GM23248 (cell line): ENCODE measurements at regions not wholly inside any gene's neighbourhood (a gene's known extent, or its start where the extent isn't known, plus 50 kb on each side); places are given as distances from the start of the nearest gene placed in this dataset.

Experiments used
- DNase-seq: peaks from one replicate; pipeline ENCODE4 v3.0.0-alpha.2; 2015
- H2AFZ ChIP-seq: fragments of 200-600 bp; sonication (generic); 2 replicates; pipeline ENCODE4 v1.6.1; 2016; ENCODE audit warnings: antibody characterized with exemption
- H3F3A ChIP-seq: fragments of 200-600 bp; sonication (generic); 2 replicates; pipeline ENCODE4 v1.6.1; 2016; ENCODE audit warnings: mild to moderate bottlenecking, antibody characterized with exemption, mixed run types; ENCODE audit not compliant: insufficient read depth
- H3K27ac ChIP-seq: fragments of 200-600 bp; sonication (generic); 2 replicates; pipeline ENCODE4 v1.5.1; 2016; ENCODE audit warnings: mild to moderate bottlenecking
- H3K27me3 ChIP-seq: fragments of 200-600 bp; sonication (generic); replicated peaks from 2 replicates; pipeline ENCODE4 v1.6.1; 2016; ENCODE audit warnings: mild to moderate bottlenecking; ENCODE audit not compliant: insufficient read depth
- H3K36me3 ChIP-seq: fragments of 200-600 bp; sonication (generic); 2 replicates; pipeline ENCODE4 v1.6.1; 2016; ENCODE audit warnings: low read depth, mild to moderate bottlenecking
- H3K4me1 ChIP-seq: fragments of 200-600 bp; sonication (generic); 2 replicates; pipeline ENCODE4 v1.6.1; 2016; ENCODE audit warnings: mild to moderate bottlenecking; ENCODE audit not compliant: insufficient read depth
- H3K4me2 ChIP-seq: fragments of 200-600 bp; sonication (generic); one replicate; pipeline ENCODE4 v1.6.1; 2016; ENCODE audit warnings: mild to moderate bottlenecking; ENCODE audit not compliant: unreplicated experiment
- H3K4me3 ChIP-seq: fragments of 200-600 bp; sonication (generic); 2 replicates; pipeline ENCODE4 v1.5.1; 2016; ENCODE audit warnings: mild to moderate bottlenecking
- H3K79me2 ChIP-seq: fragments of 200-600 bp; sonication (generic); 2 replicates; pipeline ENCODE4 v1.6.1; 2016; ENCODE audit warnings: mild to moderate bottlenecking; ENCODE audit not compliant: insufficient read depth
- H3K9ac ChIP-seq: fragments of 200-600 bp; sonication (generic); 2 replicates; pipeline ENCODE4 v1.6.1; 2016; ENCODE audit warnings: mild to moderate bottlenecking
- H3K9me2 ChIP-seq: fragments of 200-600 bp; sonication (generic); 2 replicates; pipeline ENCODE4 v1.6.1; 2016; ENCODE audit warnings: mixed run types, mild to moderate bottlenecking, moderate library complexity; ENCODE audit not compliant: insufficient read depth
- H3K9me3 ChIP-seq: fragments of 200-600 bp; sonication (generic); one replicate; pipeline ENCODE4 v1.6.1; 2017; ENCODE audit warnings: low read depth
- H4K20me1 ChIP-seq: fragments of 200-600 bp; sonication (generic); 2 replicates; pipeline ENCODE4 v1.6.0; 2016; ENCODE audit not compliant: insufficient read depth
- EZH2 ChIP-seq: fragments of 200-600 bp; sonication (generic); IDR thresholded peaks from 2 replicates; pipeline ENCODE4 v1.6.1; 2018; ENCODE audit warnings: antibody characterized with exemption, mild to moderate bottlenecking; ENCODE audit not compliant: insufficient read depth, poor library complexity, severe bottlenecking
- EZH2phosphoT487 ChIP-seq: fragments of 200-600 bp; sonication (generic); IDR thresholded peaks from 2 replicates; pipeline ENCODE4 v1.6.1; 2018; ENCODE audit warnings: antibody characterized with exemption, moderate library complexity, mild to moderate bottlenecking, low read depth; ENCODE audit not compliant: insufficient read depth
- WGBS, 2 experiments: methylation state at CpG; one replicate each; pipeline ENCODE4 v1.1.6; 2015 to 2017; ENCODE audit warnings: low lambda C conversion rate in 2 of 2, low coverage in 1 of 2; ENCODE audit errors: missing lambda C conversion rate in 2 of 2; 5-methylcytosine and 5-hydroxymethylcytosine counted together
- in situ Hi-C: fragments of 300-500 bp; cut with MboI; formaldehyde crosslinking; loops from 2 replicates; pipeline ENCODE4 v1.15.0; 2020

DNA sequence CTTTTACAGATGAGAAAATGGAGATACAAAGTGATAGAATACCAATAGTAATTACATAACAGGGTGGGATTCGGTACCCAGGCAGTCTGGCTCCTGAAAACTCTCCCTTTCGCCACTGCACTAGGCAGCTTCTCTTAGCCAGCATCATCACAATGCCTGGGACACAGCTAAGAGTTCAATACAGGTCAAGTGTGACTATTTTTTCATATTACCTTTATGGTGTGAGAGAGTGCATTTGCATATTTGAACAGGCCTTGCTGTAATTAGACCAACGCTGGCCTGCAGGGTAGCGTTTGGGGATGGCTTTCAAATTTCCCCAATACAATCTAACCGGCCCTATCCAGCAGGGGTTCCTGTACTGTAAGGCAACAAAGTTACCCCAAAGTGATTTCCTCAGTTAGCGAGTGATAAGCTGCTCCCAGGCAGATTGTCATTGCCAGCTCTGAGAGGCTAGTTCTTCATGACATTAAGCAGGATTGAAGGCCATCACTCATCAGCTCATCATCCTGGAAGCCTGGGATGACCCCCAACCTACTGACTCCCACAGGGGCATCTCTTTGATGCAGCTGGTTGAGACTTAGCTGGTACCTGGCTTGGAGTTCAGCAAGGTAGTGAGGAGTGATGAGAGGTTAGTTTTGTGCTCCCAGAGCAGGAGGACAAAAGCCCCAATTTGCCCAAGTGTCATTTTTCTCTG lies 836.8 kb upstream of the LCORL start:
- H3K9me2 ChIP-seq: no peaks in the 10 kb centered on the region
- no peaks in the 10 kb centered on the region for H3F3A ChIP-seq
- H3K27me3 ChIP-seq: no peaks in the 10 kb centered on the region
- H3K9me3 ChIP-seq: no peaks in the 10 kb centered on the region
- no peak overlapping the region for H3K27ac ChIP-seq
- DNase-seq: no peak
- H3K4me1 ChIP-seq: no peaks in the 10 kb centered on the region
- in situ Hi-C loops: no loop called here
- no peaks in the 10 kb centered on the region for H3K36me3 ChIP-seq
- H3K4me3 ChIP-seq: no peak overlapping the region
- TF ChIP-seq EZH2phosphoT487: no peak
- no peak for TF ChIP-seq EZH2
- no peaks in the 10 kb centered on the region for H3K79me2 ChIP-seq
- no peaks in the 10 kb centered on the region for H4K20me1 ChIP-seq
- H3K4me2 ChIP-seq: no peak overlapping the region
- no peak overlapping the region for H3K9ac ChIP-seq
- no peak overlapping the region for H2AFZ ChIP-seq
- 29 to 34% methylated on average over 6 of the region's 6 CpGs for WGBS, 2 experiments

- TF ChIP-seq EZH2phosphoT487 (no peak), EZH2 (no peak)
- Histone ChIP-seq H2AFZ (no peak overlapping the region), H4K20me1 (no peaks in the 10 kb centered on the region), H3K27ac (no peak overlapping the region), H3K4me3 (no peak overlapping the region), H3K4me1 (no peaks in the 10 kb centered on the region), H3K4me2 (no peak overlapping the region), H3K27me3 (no peaks in the 10 kb centered on the region), H3K36me3 (no peaks in the 10 kb centered on the region), H3K9me3 (no peaks in the 10 kb centered on the region), H3K9me2 (no peaks in the 10 kb centered on the region), H3K79me2 (no peaks in the 10 kb centered on the region), H3F3A (no peaks in the 10 kb centered on the region), H3K9ac (no peak overlapping the region)
- in situ Hi-C loops: no loop called here
- 12% methylated on average over 2 of the region's 2 CpGs for WGBS, 2 experiments
- DNase-seq: no peak
These were observed 829.3 kb upstream of the LCORL start for GRCh38 chr4:18850867-18851266.

GRCh38 chr4:18847249-18847890 lies 825.8 kb upstream of the LCORL start:
- no peak overlapping the region for H2AFZ ChIP-seq
- H3F3A ChIP-seq: no peaks in the 10 kb centered on the region
- TF ChIP-seq EZH2phosphoT487: no peak
- TF ChIP-seq EZH2: no peak
- H3K4me2 ChIP-seq: no peak overlapping the region
- no peaks in the 10 kb centered on the region for H3K36me3 ChIP-seq
- no peak overlapping the region for H3K9ac ChIP-seq
- no peaks in the 10 kb centered on the region for H4K20me1 ChIP-seq
- in situ Hi-C loops: no loop called here
- 13 to 14% methylated on average over 5 of the region's 5 CpGs for WGBS, 2 experiments
- no peaks in the 10 kb centered on the region for H3K9me2 ChIP-seq
- H3K27me3 ChIP-seq: no peaks in the 10 kb centered on the region
- H3K4me3 ChIP-seq: no peak overlapping the region
- H3K9me3 ChIP-seq: no peaks in the 10 kb centered on the region
- no peaks in the 10 kb centered on the region for H3K4me1 ChIP-seq
- no peak overlapping the region for H3K27ac ChIP-seq
- no peaks in the 10 kb centered on the region for H3K79me2 ChIP-seq
- DNase-seq: no peak

DNA sequence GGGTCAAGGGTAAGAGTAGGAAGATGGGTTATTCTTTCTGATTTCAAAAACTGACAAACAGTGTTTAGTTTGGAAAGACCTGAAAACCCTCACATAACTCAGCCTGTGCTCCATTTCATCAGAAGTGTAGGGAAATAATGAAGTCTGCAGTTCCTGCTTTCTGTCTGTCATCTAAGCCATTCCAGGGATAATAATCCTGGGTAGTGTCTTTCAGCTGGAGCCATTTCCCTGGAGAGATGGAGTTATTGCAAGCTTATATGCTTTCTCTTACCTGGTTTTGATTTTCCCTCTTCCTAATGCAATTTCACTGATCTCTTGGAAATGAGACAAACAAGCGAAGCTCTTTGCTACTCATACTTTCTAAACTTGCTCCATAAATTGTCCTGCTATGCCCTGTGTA lies 824.8 kb upstream of the LCORL start:
- DNase-seq: no peak
- WGBS, 2 experiments: 0 to 3% methylated on average over 1 of the region's 1 CpG
- no peak overlapping the region for H3K9ac ChIP-seq
- no peaks in the 10 kb centered on the region for H3K4me1 ChIP-seq
- H3K79me2 ChIP-seq: no peaks in the 10 kb centered on the region
- no peaks in the 10 kb centered on the region for H3K9me2 ChIP-seq
- TF ChIP-seq EZH2 (no peak), EZH2phosphoT487 (no peak)
- no peak overlapping the region for H2AFZ ChIP-seq
- H3K9me3 ChIP-seq: no peaks in the 10 kb centered on the region
- H3K4me2 ChIP-seq: no peak overlapping the region
- in situ Hi-C loops: no loop called here
- H3F3A ChIP-seq: no peaks in the 10 kb centered on the region
- no peaks in the 10 kb centered on the region for H3K27me3 ChIP-seq
- H4K20me1 ChIP-seq: no peaks in the 10 kb centered on the region
- H3K27ac ChIP-seq: no peak overlapping the region
- H3K4me3 ChIP-seq: no peak overlapping the region
- H3K36me3 ChIP-seq: no peaks in the 10 kb centered on the region
